HG03565 (cell line): ENCODE measurements at regions not wholly inside any gene's neighbourhood (a gene's known extent, or its start where the extent isn't known, plus 50 kb on each side); places are given as distances from the start of the nearest gene placed in this dataset.
"Not testable (repeated sequence)": the region's sequence is repeated elsewhere in the genome, so short reads cannot be mapped to it uniquely, and the experiment has no call there.

Experiments
- ATAC-seq: cut with Tn5 transposase; IDR thresholded peaks from one replicate; pipeline ENCODE4 v1.9.1; 2021; ENCODE audit warnings: mild to moderate bottlenecking, moderate library complexity; ENCODE audit not compliant: unreplicated experiment

GRCh38 chr12:59158681-59159080, 238.4 kb upstream of the LRIG3 start:
- no peak for ATAC-seq

GRCh38 chr12:59158066-59158465, 237.8 kb upstream of the LRIG3 start:
- no peak for ATAC-seq

GRCh38 chr12:59155448-59155847, 235.1 kb upstream of the LRIG3 start:
- no peak for ATAC-seq

- no peak for ATAC-seq
These were observed 230.9 kb upstream of the LRIG3 start for GRCh38 chr12:59151243-59151642.

- peak; percentile 100 for ATAC-seq
These were observed 229.8 kb upstream of the LRIG3 start for GRCh38 chr12:59149995-59150642.

GRCh38 chr12:59147791-59148190, 227.5 kb upstream of the LRIG3 start:
- ATAC-seq: no peak

GRCh38 chr12:59142183-59142790, 222.0 kb upstream of the LRIG3 start:
- no peak for ATAC-seq

GRCh38 chr12:59134750-59135149, 214.4 kb upstream of the LRIG3 start:
- no peak for ATAC-seq

- no peak for ATAC-seq
These were observed 211.2 kb upstream of the LRIG3 start for GRCh38 chr12:59131462-59131861.

GRCh38 chr12:59122784-59123183, 202.5 kb upstream of the LRIG3 start:
- no peak for ATAC-seq

GRCh38 chr12:59121451-59121850, 201.1 kb upstream of the LRIG3 start:
- ATAC-seq: no peak

- no peak for ATAC-seq
These were observed 199.4 kb upstream of the LRIG3 start for GRCh38 chr12:59119676-59120075.

GRCh38 chr12:59118356-59118755, 198.1 kb upstream of the LRIG3 start:
- ATAC-seq: no peak

- ATAC-seq: no peak
These were observed 195.7 kb upstream of the LRIG3 start for GRCh38 chr12:59115995-59116394.

GRCh38 chr12:59115526-59115925, 195.2 kb upstream of the LRIG3 start:
- no peak for ATAC-seq

GRCh38 chr12:59113831-59114615, 193.7 kb upstream of the LRIG3 start:
- peak; percentile 80 for ATAC-seq

- ATAC-seq: no peak
These were observed 191.5 kb upstream of the LRIG3 start for GRCh38 chr12:59111851-59112250.

- not testable (repeated sequence) for ATAC-seq
These were observed 188.2 kb upstream of the LRIG3 start for GRCh38 chr12:59108516-59108915.

GRCh38 chr12:59100585-59100984, 180.3 kb upstream of the LRIG3 start:
- no peak for ATAC-seq

GRCh38 chr12:59097876-59098275, 177.6 kb upstream of the LRIG3 start:
- ATAC-seq: no peak

- no peak for ATAC-seq
These were observed 175.9 kb upstream of the LRIG3 start for GRCh38 chr12:59096246-59096645.
